NOMO-1 (cell line): ENCODE measurements at regions not wholly inside any gene's neighbourhood (a gene's known extent, or its start where the extent isn't known, plus 50 kb on each side); places are given as distances from the start of the nearest gene placed in this dataset.
"Not testable (repeated sequence)": the region's sequence is repeated elsewhere in the genome, so short reads cannot be mapped to it uniquely, and the experiment has no call there.

Experiments
- DNase-seq, 2 experiments: peaks; one replicate each; lab custom pipeline; 2025; ENCODE audit not compliant: unreplicated experiment in 2 of 2; lab: John Stamatoyannopoulos, UW

DNA sequence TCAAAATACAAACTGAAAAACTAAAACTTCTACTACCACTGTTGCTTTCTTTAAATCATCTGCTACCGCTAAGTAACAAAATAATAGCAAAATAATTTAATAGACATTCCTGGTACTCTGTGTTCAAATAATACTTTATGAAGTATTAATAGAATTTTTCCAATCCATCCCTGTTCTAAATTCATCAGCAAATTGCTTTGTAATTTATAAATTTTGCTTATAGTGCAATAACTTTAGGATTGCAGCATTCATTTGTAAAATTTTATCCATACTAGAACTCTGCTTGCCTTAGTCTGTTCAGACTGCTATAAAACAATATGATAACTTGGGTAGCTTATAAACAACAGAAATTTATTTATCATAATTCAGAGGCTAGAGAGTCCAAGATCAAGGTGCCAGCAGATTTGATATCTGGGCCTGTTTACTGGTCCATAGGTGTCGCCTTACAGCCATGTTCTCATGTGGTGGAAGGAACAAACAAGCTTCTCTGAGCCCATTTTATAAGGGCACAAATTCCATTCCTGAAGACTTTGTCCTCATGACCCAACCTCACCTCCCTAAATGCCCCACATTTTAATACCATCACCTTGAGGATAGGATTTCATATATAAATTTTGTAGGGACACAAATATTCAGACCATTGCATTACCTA is 415.1 kb upstream of the MAP2 start:
- DNase-seq, result no peak

DNA sequence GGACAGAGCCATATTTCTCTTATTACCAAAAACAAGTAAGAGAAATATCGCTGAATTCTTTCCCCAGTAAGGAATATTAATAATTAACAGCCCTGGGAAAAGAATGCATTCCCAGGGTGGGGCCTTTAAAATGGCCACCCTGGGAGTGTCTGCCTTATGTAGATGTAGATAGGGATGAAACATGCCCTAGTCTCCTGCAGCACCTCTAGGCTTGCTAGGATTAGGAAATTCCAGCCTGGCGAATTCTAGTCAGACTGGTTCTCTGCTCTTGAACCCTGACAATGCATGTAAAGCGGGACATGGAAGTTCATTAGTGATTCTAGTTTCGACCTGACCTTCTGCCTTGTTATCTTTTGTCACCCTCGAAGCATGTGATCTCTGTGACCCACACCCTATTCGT is 405.2 kb upstream of the MAP2 start:
- DNase-seq, result not testable (repeated sequence)

DNA sequence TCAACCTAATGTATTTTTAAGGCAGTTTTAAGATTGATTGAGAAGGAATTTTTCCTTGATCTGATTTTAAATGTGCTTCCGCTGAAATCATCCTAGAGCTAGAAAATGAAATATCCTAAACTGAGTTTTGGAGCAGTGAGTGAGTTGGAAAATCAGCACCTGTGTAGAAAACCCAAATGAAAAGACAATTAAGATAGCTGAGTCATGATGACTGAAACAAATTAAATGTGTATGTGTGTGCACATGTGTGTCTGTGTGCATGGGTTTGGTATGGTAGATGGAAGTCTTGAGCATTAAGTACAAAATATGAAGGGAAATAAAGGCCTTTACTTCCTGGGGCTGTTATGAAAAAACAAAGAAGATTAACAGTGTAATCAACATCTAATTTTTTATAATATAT is 394.6 kb upstream of the MAP2 start:
- DNase-seq, result no peak

DNA sequence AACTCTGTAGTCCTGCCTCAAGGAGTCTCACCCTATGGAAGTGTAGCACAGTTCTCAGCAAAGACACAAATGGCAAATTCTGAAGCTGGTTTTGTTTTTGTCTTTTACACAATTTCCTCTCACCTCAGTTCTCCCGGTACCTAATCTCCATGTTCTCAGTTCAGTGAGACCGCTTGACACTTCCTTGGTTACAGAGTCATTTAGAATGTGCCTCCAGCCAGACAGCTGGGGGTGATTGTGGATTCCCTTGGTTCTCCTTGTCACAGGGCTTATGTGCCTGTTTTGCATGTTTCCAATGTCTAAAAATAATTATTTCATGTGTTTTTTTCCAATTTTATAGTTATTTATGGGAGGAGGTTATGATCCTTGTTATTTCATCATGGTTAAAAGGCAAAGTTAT is 379.5 kb upstream of the MAP2 start:
- no peak for DNase-seq

DNA sequence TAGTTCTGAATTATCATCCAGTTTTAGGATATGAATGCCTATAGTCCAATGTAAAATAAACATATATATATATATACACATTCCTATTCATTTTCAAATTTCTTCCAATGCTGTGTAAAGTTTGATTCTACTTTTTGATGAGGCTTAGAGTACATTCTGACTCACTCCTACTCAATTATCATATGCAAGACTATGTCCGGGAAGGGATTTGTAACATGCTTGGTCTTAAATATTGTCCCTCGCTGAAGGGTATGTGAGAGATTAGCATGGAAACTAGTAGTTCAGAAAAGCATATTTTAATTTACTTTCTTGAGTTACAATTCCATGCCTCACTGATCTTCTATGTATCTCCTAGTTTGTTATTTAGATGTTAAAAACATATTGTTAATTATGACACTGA is 377.7 kb upstream of the MAP2 start:
- DNase-seq, result no peak

DNA sequence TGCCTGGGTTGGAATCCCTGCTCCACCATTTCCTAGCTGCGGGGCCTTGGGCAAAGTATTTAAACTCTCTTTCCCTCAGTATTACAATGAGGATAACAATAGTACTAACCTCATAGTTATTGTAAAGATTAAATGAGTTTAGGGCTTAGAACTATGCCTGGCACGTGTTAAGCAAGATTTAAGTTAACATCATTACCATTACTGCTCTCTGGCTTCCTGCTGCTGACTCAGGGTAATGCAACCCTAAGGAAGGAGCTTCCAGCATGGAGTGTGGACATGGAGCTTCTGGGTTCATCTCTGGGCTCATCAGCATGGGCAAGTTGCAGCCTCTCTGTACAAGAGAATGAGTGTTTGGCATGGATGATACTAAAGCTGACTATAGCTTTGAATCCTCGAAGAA is 374.2 kb upstream of the MAP2 start:
- DNase-seq, result no peak

DNA sequence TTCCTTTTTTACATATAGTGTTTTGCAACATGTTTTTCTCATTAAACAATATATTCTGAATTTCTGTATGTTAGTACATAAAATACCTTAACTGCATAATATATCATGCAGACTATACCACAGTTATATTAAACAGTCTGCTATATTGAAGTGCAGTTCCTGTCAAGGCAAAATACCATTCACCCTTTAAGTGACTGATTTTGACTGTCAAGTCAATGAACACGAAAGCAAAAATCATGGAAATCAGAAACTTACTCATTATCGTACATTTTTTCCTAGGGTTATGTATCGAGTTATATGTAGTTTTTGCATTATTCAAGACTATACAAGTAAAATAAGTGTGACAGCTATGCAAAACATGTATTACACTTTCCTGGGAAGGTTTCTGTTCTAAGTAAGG is 361.6 kb upstream of the MAP2 start:
- no peak for DNase-seq

DNA sequence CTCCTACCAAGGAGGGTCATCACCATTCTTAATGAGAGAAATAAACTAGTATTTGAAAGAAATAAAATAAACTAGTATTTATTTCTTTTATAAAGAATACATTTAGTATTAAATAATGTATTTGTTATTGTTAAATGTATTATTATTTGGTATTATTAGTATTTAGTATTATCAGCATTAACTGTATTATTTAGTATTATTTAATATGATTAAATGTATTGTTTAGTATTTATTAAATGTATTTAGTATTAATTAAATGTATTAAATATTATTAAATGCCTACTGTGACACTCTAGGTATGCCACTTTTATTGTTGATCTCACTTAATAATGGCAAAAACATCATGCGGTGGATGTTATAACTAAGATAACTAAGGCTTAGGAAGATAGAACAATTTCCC is 353.6 kb upstream of the MAP2 start:
- DNase-seq, result no peak

DNA sequence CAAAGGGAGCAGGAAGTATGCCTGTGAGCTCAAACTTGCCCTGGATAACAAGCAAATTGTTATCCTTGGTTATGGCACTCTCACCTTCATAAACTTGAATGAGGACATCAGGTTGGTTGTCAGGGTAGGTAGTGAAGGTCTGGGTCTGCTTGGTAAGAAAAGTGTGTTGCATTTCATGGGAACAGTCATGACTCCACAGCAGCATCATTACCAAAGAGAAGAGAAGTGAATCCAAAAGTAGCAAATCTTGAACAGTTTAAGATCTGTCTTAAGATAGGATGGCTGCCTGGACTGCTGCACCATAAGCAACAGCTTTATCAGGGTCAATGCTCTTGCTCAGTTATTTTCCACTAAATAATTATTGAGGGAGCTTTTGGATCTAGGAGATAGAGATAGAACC is 350.7 kb upstream of the MAP2 start:
- DNase-seq, result no peak

DNA sequence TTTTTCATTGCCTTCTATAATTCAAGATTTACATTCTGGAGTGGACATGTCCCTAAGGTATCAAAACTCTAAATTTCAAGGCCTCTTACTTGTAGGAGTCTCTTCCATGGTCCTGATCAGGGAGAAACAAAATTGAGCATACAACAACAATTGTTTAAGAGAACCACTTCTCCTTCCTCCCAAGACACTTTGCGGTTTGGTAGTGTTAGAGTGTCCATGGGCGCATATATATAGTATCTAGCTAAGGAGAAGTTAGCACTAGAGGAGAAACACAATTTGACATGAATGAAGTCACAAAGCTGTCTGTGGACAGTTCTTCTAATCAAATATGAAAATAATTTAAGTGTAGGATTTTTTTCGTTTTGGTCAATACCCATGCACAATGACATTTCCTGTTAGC is 349.1 kb upstream of the MAP2 start:
- DNase-seq, result peak in 1 of 2 experiments; percentile 30

DNA sequence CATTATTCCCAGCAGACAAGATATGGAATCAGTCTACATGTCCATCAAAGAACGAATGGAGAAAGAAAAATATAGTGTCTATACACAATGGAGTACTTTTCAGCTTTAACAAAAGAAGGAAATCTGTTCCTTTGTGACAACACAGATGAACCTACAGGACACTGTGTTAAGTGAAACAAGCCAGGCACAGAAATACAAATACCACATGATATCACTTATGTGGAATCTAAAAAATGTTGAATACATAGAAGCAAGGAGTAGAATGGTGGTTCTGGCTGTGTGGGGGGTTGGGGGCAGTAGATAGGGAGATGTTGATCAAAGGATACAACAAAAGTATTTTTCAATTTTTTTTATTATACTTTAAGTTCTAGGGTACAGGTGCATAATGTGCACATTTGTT is 347.7 kb upstream of the MAP2 start:
- DNase-seq, result no peak

DNA sequence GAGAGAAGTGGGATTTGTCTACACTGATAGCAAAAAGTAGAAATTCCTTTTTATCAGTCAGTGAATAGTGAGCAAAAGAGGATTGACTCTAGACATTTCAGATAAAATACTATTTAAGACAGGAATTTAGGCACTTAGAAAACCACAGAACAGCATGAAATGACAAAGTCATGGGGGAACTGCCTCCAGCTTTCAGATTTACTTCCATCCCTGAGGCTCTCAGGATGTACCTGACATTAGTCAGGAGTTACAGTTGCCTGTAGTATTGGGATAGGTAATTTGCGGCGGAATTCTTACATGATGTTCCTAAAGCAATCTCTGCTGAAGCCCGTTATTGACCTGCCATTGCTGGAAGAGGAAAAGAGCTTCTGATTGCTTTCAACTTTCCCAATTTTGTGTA is 337.1 kb upstream of the MAP2 start:
- DNase-seq, result no peak

DNA sequence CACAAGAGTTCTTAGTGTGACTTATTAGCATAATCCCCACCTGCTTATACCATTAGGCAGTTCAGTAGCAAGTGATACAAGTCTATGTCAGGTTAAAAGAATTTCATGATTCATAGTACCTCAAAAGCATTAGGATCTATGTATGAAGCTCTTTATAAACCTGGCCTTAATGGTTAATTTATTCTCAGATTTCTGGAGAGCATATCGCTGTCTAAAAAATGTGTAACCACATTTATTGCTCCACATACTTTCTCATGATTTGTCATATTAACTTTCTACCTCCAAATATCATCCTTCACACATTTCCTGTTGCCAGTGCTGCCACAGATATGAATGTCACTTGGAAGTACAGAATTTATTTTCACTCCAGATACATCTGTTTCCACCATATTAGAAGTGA is 332.8 kb upstream of the MAP2 start:
- no peak for DNase-seq

DNA sequence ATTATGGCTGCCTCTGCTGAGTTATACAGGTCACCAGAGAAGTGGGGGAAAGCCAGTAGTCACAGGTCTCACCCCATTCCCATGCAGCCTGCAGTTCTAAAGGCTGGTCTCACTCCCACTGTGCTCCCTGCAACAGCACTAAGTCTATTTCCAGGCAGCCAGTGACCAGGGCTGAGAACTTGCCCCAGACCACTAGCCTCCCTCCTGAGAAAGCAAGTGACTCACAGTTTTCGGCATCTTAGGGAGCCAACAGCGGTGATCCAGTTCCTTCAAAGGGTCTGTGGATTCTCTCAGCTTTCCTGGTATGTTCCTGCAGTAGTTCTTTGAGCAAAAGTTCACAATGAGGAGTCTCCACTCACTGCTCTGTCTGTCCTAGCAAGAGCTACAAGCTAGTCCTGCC is 329.6 kb upstream of the MAP2 start:
- DNase-seq, result no peak

DNA sequence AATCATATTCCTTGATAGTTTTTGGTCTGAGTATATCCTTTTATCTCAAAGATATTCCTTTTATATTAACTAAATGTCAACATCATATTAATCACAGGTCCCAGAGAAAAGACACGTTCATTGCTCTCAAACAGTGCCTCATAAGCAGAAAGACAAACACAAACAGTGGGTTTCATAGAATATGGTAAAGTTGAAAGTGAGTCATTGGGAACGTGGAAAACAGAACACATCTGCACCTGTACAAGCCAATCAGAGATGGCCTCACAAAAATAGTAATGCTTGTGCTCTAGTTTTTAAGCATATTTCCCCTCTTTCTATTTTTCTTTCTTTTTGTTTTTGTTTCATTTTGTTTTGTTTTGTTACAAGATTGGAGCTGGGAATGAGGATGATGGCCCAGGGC is 328.4 kb upstream of the MAP2 start:
- DNase-seq, result no peak

DNA sequence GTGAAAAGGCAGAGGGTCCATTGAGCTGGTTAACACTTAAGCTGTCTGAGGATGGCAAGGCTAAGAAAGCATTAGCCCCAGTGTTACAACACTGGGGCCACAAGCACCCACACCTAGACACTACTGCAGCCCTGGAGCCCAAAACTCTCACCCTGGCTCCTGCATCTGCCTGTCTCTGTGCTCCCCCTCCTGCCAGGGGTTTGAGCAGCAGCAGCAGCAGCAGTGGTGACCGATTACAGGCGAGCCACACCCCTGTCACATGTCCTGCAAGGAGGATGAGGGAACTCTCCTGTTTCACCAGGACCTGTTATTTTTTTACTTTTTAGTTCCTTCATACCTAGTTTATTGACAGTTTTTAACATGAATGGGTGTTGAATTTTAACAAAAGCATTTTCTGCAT is 326.7 kb upstream of the MAP2 start:
- no peak for DNase-seq

DNA sequence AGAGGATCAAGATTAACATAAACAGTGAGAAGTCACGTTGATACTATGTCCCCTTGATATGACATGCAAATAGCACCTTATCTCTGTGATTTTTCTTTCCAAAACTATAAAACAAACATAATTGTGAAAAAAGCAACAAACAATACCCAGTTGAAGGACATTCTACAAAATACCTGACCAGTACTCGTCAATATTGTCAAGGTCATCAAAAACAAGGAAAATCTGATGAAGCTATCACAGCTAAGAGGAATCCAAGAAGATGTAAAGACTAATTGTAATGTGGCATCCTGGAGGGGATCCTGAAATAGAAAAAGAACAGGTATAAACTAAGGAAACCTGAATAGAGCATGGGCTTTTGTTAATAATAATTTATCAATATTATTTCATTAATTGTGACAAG is 321.5 kb upstream of the MAP2 start:
- no peak for DNase-seq

DNA sequence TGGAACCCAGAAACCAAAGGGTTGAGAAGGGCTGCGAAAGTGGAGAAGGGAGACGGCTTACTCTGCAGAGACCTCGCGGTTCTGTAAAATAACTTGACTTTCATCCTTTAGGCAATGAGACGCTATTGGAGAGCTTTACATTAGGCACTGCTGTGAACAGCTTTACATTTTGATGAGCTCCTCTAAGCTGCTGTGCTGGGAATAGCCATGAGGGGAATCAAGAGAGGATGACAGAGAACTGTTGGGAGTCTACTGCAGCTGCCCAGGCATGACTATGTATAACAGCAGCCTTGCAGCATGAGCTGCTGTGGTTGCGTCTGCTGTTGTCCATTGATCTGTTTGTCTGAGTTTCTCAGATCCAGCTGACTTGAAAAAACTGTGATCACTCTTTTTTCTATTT is 310.8 kb upstream of the MAP2 start:
- no peak for DNase-seq

DNA sequence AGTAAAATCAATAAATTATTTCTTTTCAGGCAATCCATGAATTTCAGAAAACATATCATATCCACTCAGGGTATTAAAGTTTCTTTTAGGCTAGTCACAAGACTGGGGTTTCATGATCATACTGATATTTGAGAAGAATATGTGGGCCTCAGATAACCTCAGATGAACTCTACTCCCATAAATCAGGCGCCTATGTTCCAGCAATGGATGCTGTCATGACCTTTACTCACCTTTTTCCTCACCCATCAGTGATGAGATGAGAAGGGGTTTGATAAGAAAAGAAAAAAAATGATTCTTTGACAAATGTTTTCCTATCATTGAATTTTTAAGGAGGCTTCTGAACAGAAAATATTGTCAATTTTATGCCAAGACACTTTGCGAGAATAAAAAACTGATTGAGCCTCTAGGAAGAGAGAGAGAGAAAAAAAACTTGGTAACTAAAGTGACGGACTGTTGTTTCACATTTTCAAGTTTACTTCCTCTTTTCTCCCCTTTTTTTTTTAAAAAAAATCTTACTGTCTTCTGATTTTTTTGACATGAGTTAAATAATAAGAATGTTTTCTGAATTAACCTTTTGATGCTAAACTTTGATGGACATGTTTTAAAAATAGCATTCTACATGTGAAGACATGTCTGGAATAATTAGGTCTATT is 309.1 kb upstream of the MAP2 start:
- DNase-seq, result peak in 1 of 2 experiments; percentile 46

DNA sequence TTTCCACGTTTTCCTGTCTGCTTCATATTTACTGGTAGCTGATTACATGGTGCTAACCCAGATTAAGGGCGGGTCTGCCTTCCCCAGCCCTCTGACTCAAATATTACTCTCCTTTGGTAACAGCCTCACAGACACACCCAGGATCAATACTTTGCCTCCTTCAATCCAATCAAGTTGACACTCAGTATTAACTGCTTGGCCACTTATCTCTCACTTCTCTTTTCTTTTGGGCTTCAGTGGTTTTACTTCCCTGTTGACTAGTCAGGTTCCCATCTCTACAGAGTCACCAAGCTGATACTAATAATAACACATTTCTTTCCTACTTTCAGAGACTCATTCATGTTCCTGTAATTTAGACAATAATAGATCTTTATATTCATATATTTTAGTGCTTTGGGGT is 302.2 kb upstream of the MAP2 start:
- peak; percentile 78 to 88 for DNase-seq

DNA sequence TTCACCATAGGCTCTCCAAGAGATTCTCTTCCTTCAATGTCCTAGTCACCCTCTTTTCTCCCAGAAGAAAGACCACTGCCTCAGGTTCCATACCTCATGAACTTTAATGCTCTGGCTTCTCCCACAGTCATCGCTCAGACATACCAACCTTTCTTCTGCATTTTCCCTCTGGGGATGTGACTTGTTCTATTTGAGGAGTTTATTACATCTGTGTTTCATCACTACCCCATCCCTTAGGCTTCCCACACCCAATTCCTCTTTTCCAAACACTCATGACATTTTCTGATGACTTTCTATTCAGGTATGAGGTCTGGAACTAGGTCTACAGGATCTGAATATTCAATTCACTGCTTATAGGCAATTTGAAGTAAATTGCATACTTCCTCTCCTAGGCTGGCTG is 298.6 kb upstream of the MAP2 start:
- no peak for DNase-seq

DNA sequence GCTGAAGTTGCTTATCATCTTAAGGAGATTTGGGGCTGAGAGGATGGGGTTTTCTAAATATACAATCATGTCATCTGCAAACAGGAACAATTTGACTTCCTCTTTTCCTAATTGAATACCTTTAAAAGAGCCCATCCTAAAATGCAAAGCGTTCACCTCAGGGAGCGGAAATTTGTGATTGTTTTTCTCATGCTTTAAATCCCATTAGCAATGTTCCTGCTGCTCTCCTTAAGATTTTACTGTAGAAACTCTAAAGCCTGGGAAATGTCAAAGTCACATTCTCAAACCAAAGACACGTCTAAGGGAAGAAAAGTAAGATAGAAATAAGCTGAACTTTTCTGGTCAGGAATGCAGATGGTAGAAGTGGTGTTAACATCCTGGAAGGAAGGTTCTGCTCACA is 285.8 kb upstream of the MAP2 start:
- DNase-seq, result no peak

DNA sequence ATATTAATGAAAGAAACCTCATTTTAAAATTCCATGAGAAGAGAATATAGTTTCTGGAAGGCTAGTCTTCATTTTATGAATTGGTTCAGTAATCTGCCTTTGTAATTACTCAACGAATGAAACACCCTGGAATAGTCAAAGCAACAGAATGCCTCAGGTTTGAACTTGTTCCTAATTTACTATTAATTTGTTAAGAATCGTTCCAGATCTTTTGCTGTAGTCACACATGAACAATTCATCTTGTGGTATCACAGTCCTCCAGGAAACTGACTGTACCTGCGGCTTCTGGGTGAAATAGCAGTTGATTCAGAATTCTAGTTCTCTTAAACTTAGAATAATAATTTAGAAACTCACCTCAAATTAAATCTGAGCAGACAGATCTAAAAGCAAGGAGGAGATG is 282.7 kb upstream of the MAP2 start:
- no peak for DNase-seq
